ENCODE measurements at regions not wholly inside any gene's neighbourhood (a gene's known extent, or its start where the extent isn't known, plus 50 kb on each side); places are given as distances from the start of the nearest gene placed in this dataset.

GRCh38 chr11:134517115-134517514 is 105.1 kb upstream of the B3GAT1 start:
- CTCF ChIA-PET, result no interaction called here
- no peak for TF ChIP-seq CTCF (IDR thresholded peaks at IDR 0.05; ENCODE audit: control extremely low read depth, extremely low read depth, low read depth, missing control alignments)
- POLR2A ChIA-PET, result no interaction called here
- DNase-seq (ENCODE audit: extremely low spot score), result no peak

GRCh38 chr11:134516529-134516928 is 104.5 kb upstream of the B3GAT1 start:
- CTCF ChIA-PET, result no interaction called here

GRCh38 chr11:134515081-134515960 is 103.3 kb upstream of the B3GAT1 start:
- DNase-seq (ENCODE audit: extremely low spot score), result no peak
- ChIA-PET CTCF (no interaction called here), POLR2A (no interaction called here)
- no peak for TF ChIP-seq CTCF (IDR thresholded peaks at IDR 0.05; ENCODE audit: control extremely low read depth, extremely low read depth, low read depth, missing control alignments)

More at GRCh38 chr11:134516529-134516928, 104.5 kb upstream of the B3GAT1 start:
- POLR2A ChIA-PET, result no interaction called here
- no peak for TF ChIP-seq CTCF (IDR thresholded peaks at IDR 0.05; ENCODE audit: control extremely low read depth, extremely low read depth, low read depth, missing control alignments)
- no peak for DNase-seq (ENCODE audit: extremely low spot score)

- DNase-seq (ENCODE audit: extremely low spot score), result no peak
- ChIA-PET POLR2A (no interaction called here), CTCF (interaction anchor here (0.9 kb wide), 1 partner anchor 9 kb away, joined by 5 read pairs; no protein-coding TSS in a partner anchor)
- no peak for TF ChIP-seq CTCF (IDR thresholded peaks at IDR 0.05; ENCODE audit: control extremely low read depth, extremely low read depth, low read depth, missing control alignments)
Measured at GRCh38 chr11:134514354-134514951, 102.4 kb upstream of the B3GAT1 start.

GRCh38 chr11:134513585-134514120 is 101.6 kb upstream of the B3GAT1 start:
- TF ChIP-seq CTCF (IDR thresholded peaks at IDR 0.05; ENCODE audit: control extremely low read depth, extremely low read depth, low read depth, missing control alignments), result no peak
- ChIA-PET POLR2A (no interaction called here), CTCF (interaction anchor here (0.9 kb wide), 1 partner anchor 9 kb away, joined by 5 read pairs; no protein-coding TSS in a partner anchor)
- DNase-seq (ENCODE audit: extremely low spot score), result no peak

GRCh38 chr11:134512571-134513538 is 100.8 kb upstream of the B3GAT1 start:
- ChIA-PET CTCF (no interaction called here), POLR2A (no interaction called here)
- no peak for TF ChIP-seq CTCF (IDR thresholded peaks at IDR 0.05; ENCODE audit: control extremely low read depth, extremely low read depth, low read depth, missing control alignments)
- DNase-seq (ENCODE audit: extremely low spot score), result no peak

Data from GM10248 (cell line).